ENCODE measurements at regions not wholly inside any gene's neighbourhood (a gene's known extent, or its start where the extent isn't known, plus 50 kb on each side); places are given as distances from the start of the nearest gene placed in this dataset.
"Not testable (repeated sequence)": the region's sequence is repeated elsewhere in the genome, so short reads cannot be mapped to it uniquely, and the experiment has no call there.

GRCh38 chr1:38787041-38787440 is 72.5 kb downstream of the RRAGC start:
- no peak for DNase-seq

- no peak for DNase-seq
Observed at GRCh38 chr1:38786040-38786436, 73.5 kb downstream of the RRAGC start.

- DNase-seq: no peak
Observed at GRCh38 chr1:38785285-38786039, 74.1 kb downstream of the RRAGC start.

DNA sequence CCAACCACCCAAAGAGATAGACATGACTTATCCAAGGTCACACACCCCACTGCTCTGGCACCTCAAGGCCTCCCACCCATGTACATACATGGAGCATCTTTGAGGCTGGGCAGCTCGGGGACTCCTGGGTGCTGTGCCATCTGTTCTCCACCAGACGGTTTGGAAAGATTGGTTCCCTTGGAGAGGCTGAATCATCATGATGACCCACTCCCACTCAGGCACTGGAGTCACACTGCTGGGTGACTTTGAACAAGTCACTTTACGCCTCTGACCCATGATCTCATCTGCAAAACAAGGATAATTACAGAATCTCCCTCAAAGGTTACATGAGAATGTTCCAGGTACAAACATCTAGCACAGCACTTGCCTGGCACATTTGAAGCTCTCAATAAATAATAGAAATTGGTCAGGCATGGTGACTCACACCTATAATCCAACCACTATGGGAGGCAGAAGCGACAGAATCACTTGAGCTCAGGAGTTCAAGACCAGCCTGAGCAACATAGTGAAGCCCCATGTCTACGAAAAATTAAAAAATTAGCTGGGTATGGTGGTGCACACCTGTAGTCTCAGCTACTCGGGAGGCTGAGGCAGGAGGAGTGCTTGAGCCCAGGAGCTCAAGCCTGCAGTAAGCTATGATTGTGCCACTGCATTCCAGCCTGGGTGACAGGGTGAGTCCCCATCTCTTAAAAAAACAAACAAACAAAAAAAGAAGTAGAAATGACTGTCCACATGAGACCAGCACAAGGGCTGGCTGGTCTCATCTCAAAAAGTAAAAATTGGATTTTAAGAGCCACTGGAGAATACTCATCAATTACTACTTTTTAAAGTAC is 74.9 kb downstream of the RRAGC start:
- no peak for DNase-seq

GRCh38 chr1:38783640-38784229 is 75.8 kb downstream of the RRAGC start:
- DNase-seq: no peak

- DNase-seq: no peak
Observed at GRCh38 chr1:38781872-38782617, 77.5 kb downstream of the RRAGC start.

GRCh38 chr1:38780133-38780532 is 79.4 kb downstream of the RRAGC start:
- DNase-seq: no peak

GRCh38 chr1:38779491-38779890 is 80.1 kb downstream of the RRAGC start:
- no peak for DNase-seq

- no peak for DNase-seq
Observed at GRCh38 chr1:38778521-38778920, 81.1 kb downstream of the RRAGC start.

GRCh38 chr1:38778051-38778450 is 81.5 kb downstream of the RRAGC start:
- DNase-seq: no peak

- no peak for DNase-seq
Observed at GRCh38 chr1:38777464-38777957, 82.1 kb downstream of the RRAGC start.

DNA sequence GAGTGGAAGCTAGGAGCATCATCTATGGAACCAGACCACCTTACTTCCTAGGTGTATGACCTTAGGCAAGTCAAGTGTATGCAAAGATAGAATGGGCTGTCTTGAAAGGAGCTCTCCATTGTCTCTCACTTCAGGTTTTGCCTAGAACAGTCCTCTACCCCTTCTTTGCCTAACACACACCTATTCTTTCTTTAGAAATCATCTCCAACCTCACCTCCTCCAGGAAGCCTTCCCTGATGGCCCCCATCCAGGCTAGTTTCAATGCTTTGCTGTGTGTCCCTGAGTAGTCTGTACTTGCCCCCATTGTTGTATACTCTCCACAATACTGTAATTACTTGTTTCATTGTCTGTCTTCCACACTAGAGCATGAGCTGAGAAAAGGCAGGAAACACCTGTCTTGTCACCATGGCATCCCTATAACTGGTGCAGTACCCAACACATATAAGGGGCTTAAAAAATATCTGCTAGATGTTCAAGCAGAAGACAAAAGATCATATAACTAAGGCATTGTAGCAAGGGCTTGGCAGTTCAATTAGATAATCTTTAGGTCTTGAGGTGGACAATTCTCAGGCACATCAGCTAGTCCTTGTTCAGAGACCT is 83.0 kb downstream of the RRAGC start:
- DNase-seq: no peak

- no peak for DNase-seq
Observed at GRCh38 chr1:38775175-38775845, 84.3 kb downstream of the RRAGC start.

GRCh38 chr1:38773483-38773882 is 86.1 kb downstream of the RRAGC start:
- no peak for DNase-seq

DNA sequence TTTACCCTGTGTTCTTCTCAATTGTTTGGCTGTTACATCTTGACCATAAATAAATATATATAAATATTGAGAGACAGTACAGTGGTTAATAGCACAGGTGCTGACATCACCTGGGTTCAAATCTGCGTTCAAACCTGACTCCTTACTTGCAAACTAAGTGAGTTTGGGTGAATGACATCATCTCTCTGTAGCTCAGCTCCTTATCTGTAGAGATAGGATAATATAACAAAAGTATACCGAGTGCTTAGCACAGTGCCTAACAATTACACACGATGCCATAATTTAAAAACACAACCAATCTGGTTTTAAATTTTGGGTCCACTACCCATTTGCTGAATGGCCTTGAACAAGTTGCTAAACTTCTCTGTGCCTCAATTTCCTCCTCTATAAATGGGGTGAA is 86.6 kb downstream of the RRAGC start:
- DNase-seq: no peak

DNA sequence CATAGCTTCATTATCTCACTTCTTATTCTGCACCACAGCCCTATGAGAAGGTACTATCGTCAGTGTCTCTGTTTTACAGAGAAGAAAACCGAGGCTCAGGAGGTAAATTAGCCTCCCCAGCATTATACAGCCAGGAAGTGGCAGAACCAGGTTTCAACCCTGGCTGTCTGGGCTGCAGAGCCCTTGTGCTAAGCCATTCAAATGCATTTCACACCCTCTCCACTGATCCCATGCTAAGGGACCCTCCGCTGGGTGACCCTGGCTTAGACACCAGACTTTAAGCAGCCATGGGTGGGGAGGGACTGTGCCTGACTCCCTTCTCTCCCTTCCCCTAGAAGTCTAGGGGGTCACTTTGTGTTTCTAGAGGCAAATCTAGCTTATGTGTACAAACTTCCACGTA is 87.5 kb downstream of the RRAGC start:
- DNase-seq: no peak

DNA sequence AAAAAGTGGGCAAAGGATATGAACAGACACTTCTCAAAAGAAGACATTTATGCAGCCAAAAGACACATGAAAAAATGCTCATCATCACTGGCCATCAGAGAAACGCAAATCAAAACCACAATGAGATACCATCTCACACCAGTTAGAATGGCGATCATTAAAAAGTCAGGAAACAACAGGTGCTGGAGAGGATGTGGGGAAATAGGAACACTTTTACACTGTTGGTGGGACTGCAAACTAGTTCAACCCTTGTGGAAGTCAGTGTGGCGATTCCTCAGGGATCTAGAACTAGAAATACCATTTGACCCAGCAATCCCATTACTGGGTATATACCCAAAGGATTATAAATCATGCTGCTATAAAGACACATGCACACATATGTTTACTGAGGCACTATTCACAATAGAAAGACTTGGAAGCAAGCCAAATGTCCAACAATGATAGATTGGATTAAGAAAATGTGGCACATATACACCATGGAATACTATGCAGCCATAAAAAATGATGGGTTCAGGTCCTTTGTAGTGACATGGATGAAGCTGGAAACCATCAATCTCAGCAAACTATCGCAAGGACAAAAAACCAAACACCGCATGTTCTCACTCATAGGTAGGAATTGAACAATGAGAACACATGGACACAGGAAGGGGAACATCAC is 88.9 kb downstream of the RRAGC start:
- not testable (repeated sequence) for DNase-seq

- DNase-seq: no peak
Observed at GRCh38 chr1:38766125-38766524, 93.4 kb downstream of the RRAGC start.

- no peak for DNase-seq
Observed at GRCh38 chr1:38763121-38763520, 96.5 kb downstream of the RRAGC start.

DNA sequence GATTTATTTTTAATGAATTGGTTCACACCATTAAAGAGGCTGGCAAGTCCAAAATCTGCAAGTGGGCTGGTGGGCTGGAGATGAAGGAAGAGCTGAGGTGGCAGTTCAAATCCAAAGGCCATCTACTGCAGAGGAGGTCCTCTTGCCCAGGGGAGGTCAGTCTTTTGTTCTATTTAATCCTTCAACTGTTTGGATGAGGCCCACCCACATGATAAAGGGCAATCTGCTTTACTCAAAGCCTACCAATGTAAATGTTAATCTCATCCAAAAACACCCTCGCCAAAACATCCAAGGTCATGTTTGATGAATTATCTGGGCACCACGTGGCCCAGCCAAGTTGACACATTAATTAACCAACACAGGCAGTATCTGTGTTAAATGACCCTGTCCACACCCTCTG is 99.0 kb downstream of the RRAGC start:
- DNase-seq: no peak

DNA sequence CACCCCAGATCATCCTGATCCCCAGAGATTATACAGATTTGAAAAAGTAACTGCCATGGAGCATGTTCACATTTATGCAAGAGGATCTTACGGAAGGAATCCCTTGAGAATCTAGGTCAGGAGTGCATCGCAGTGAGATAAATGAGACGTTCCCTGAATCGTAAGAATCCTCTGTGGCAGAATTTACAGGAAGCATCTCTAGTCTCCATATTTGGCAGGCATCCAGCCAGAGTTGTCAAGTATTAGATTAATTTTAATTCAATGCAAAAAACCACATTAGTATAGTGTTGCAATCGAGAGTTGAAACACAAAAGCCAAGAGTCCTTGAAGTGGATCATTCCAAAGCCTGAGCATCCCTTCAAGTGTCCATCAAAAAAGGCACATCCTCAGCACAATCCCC is 100.8 kb downstream of the RRAGC start:
- DNase-seq: no peak
